ENCODE measurements at regions not wholly inside any gene's neighbourhood (a gene's known extent, or its start where the extent isn't known, plus 50 kb on each side); places are given as distances from the start of the nearest gene placed in this dataset.
"Not testable (repeated sequence)": the region's sequence is repeated elsewhere in the genome, so short reads cannot be mapped to it uniquely, and the experiment has no call there.

- no peak for DNase-seq
These were observed 58.1 kb downstream of the NPAP1 start for GRCh38 chr15:24733659-24734058.

- no peak for DNase-seq
These were observed 58.8 kb downstream of the NPAP1 start for GRCh38 chr15:24734396-24734795.

- DNase-seq: no peak
These were observed 69.7 kb downstream of the NPAP1 start for GRCh38 chr15:24745290-24745689.

- no peak for DNase-seq
These were observed 70.5 kb downstream of the NPAP1 start for GRCh38 chr15:24746094-24746493.

- DNase-seq: no peak
These were observed 71.8 kb downstream of the NPAP1 start for GRCh38 chr15:24747376-24747775.

- no peak for DNase-seq
These were observed 73.4 kb downstream of the NPAP1 start for GRCh38 chr15:24748812-24749439.

GRCh38 chr15:24752354-24752753 lies 76.8 kb downstream of the NPAP1 start:
- no peak for DNase-seq

- no peak for DNase-seq
These were observed 80.5 kb downstream of the NPAP1 start for GRCh38 chr15:24756101-24756500.

- DNase-seq: no peak
These were observed 84.5 kb downstream of the NPAP1 start for GRCh38 chr15:24760066-24760465.

- peak in 1 of 2 experiments; percentile 3 for DNase-seq
These were observed 86.2 kb downstream of the NPAP1 start for GRCh38 chr15:24761704-24762302.

- DNase-seq: no peak
These were observed 88.3 kb downstream of the NPAP1 start for GRCh38 chr15:24763891-24764290.

GRCh38 chr15:24764375-24765171 lies 89.0 kb downstream of the NPAP1 start:
- DNase-seq: no peak

- DNase-seq: no peak
These were observed 91.0 kb downstream of the NPAP1 start for GRCh38 chr15:24766511-24767133.

- DNase-seq: no peak
These were observed 96.7 kb downstream of the NPAP1 start for GRCh38 chr15:24772266-24772665.

GRCh38 chr15:24772686-24773373 lies 97.3 kb downstream of the NPAP1 start:
- peak; percentile 36 to 71 for DNase-seq

GRCh38 chr15:24777307-24777706 lies 101.7 kb downstream of the NPAP1 start:
- no peak for DNase-seq

- no peak for DNase-seq
These were observed 108.9 kb downstream of the NPAP1 start for GRCh38 chr15:24784506-24784905.

GRCh38 chr15:24786347-24786746 lies 110.8 kb downstream of the NPAP1 start:
- DNase-seq: no peak

- DNase-seq: not testable (repeated sequence)
These were observed 127.0 kb downstream of the NPAP1 start for GRCh38 chr15:24802624-24803023.

- DNase-seq: no peak
These were observed 135.1 kb upstream of the SNRPN start for GRCh38 chr15:24819680-24820079.

- no peak for DNase-seq
These were observed 131.3 kb upstream of the SNRPN start for GRCh38 chr15:24823473-24823872.

GRCh38 chr15:24832282-24832681 lies 122.5 kb upstream of the SNRPN start:
- DNase-seq: no peak

- DNase-seq: no peak
These were observed 119.5 kb upstream of the SNRPN start for GRCh38 chr15:24835301-24835700.

Measured in NCI-H526 (cell line).